Sigmoid colon (tissue), 6 donors: ENCODE measurements at regions not wholly inside any gene's neighbourhood (a gene's known extent, or its start where the extent isn't known, plus 50 kb on each side); places are given as distances from the start of the nearest gene placed in this dataset.

Source experiments
- DNase-seq: peaks from one replicate; pipeline ENCODE4 v3.0.0-alpha.2; 2019
- H3K27ac ChIP-seq, 4 donors: fragments of 200-600 bp; sonication (generic); one replicate each; pipeline ENCODE4 v1.5.1; 2016 to 2019; ENCODE audit warnings: mild to moderate bottlenecking in 1 of 4
- H3K27me3 ChIP-seq, 3 donors: fragments of 200-600 bp; sonication (generic); one replicate each; pipeline ENCODE4 v1.5.1; 2019; ENCODE audit warnings: mild to moderate bottlenecking in 1 of 3
- H3K36me3 ChIP-seq, 4 donors: fragments of 200-600 bp; sonication (generic); one replicate each; pipeline ENCODE4 v1.5.1; 2016 to 2019
- H3K4me1 ChIP-seq, 4 donors: fragments of 200-600 bp; sonication (generic); one replicate each; pipeline ENCODE4 v1.5.1; 2017 to 2019
- H3K4me3 ChIP-seq, 4 donors: fragments of 200-600 bp; sonication (generic); one replicate each; pipeline ENCODE4 v1.5.1; 2017 to 2019; ENCODE audit warnings: mild to moderate bottlenecking in 2 of 4, moderate library complexity in 1 of 4
- H3K9me3 ChIP-seq, 4 donors: fragments of 200-600 bp in 3 of 4; sonication (generic) in 3 of 4; one replicate each; pipeline versions ENCODE4 v1.5.1 to v1.6.1; 2013 to 2019
- CTCF ChIP-seq, 4 experiments: fragments of 450-650 bp in 3 of 4; fragments of 200-600 bp in 1 of 4; IDR thresholded peaks; one replicate each; pipeline ENCODE4 v1.5.1; 2016 to 2019; ENCODE audit warnings: antibody characterized with exemption in 4 of 4, mild to moderate bottlenecking in 3 of 4, moderate library complexity in 2 of 4
- EP300 ChIP-seq, 4 donors: sonication (generic); formaldehyde crosslinking; IDR thresholded peaks; one replicate each; pipeline ENCODE4 v1.6.1; 2017; ENCODE audit warnings: antibody characterized with exemption in 4 of 4
- POLR2A ChIP-seq, 2 donors: fragments of 450-650 bp; IDR thresholded peaks; one replicate each; pipeline ENCODE4 v1.6.1; 2016; ENCODE audit warnings: antibody characterized with exemption in 2 of 2, mild to moderate bottlenecking in 2 of 2, moderate library complexity in 2 of 2
- POLR2AphosphoS5 ChIP-seq, 4 donors: sonication (generic); formaldehyde crosslinking; IDR thresholded peaks; one replicate each; pipeline ENCODE4 v1.6.1; 2017; ENCODE audit warnings: antibody characterized with exemption in 4 of 4
- WGBS, 2 donors: extraction: QIAGEN DNeasy Blood & Tissue Kit; methylation state at CpG; one replicate each; pipeline ENCODE4 v1.1.7; 2013; 5-methylcytosine and 5-hydroxymethylcytosine counted together
- intact Hi-C: fragments of 100-400 bp; cut with DNase I; formaldehyde crosslinking; loops from one replicate; pipeline ENCODE4 v1.15.1; 2023
- donor health status: healthy with polysubstance abuse.
- donor health status: healthy.

GRCh38 chr10:120701381-120701780 is 149.8 kb upstream of the WDR11 start:
- Histone ChIP-seq H3K9me3 (peaks cover 0 to 13% (median 2%) of the 10 kb centered on the region in 4 donors), H3K4me1 (no peaks in the 10 kb centered on the region), H3K27ac (no peak overlapping the region), H3K27me3 (no peaks in the 10 kb centered on the region), H3K4me3 (no peak overlapping the region), H3K36me3 (no peaks in the 10 kb centered on the region)
- TF ChIP-seq EP300 (IDR thresholded peaks at IDR 0.05) (no peak), CTCF (IDR thresholded peaks at IDR 0.05) (no peak), POLR2A (IDR thresholded peaks at IDR 0.05) (no peak), POLR2AphosphoS5 (IDR thresholded peaks at IDR 0.05) (no peak)
- no peak for DNase-seq
- WGBS, 2 donors = 56 to 59% methylated on average over 2 of the region's 2 CpGs
- intact Hi-C loops = no loop called here

GRCh38 chr10:120702032-120702431 is 149.1 kb upstream of the WDR11 start:
- 78 to 85% methylated on average over 1 of the region's 1 CpG for WGBS, 2 donors
- Histone ChIP-seq H3K4me3 (no peak overlapping the region), H3K27ac (no peak overlapping the region), H3K9me3 (peaks cover 0 to 11% (median 2%) of the 10 kb centered on the region in 4 donors), H3K4me1 (no peaks in the 10 kb centered on the region), H3K36me3 (no peaks in the 10 kb centered on the region), H3K27me3 (no peaks in the 10 kb centered on the region)
- intact Hi-C loops = no loop called here
- DNase-seq = no peak
- TF ChIP-seq POLR2AphosphoS5 (IDR thresholded peaks at IDR 0.05) = no peak
- TF ChIP-seq POLR2A (IDR thresholded peaks at IDR 0.05) = no peak
- no peak for TF ChIP-seq CTCF (IDR thresholded peaks at IDR 0.05)
- no peak for TF ChIP-seq EP300 (IDR thresholded peaks at IDR 0.05)

GRCh38 chr10:120705309-120705708 is 145.9 kb upstream of the WDR11 start:
- TF ChIP-seq POLR2A (IDR thresholded peaks at IDR 0.05) (no peak), POLR2AphosphoS5 (IDR thresholded peaks at IDR 0.05) (no peak), CTCF (IDR thresholded peaks at IDR 0.05) (no peak), EP300 (IDR thresholded peaks at IDR 0.05) (no peak)
- H3K4me3 ChIP-seq = no peak overlapping the region
- no peaks in the 10 kb centered on the region for H3K36me3 ChIP-seq
- no peaks in the 10 kb centered on the region for H3K27me3 ChIP-seq
- no peaks in the 10 kb centered on the region for H3K4me1 ChIP-seq
- no peak for DNase-seq
- no peaks in the 10 kb centered on the region for H3K9me3 ChIP-seq
- intact Hi-C loops = no loop called here
- WGBS, 2 donors = 66 to 79% methylated on average over 4 of the region's 4 CpGs
- H3K27ac ChIP-seq = no peak overlapping the region

GRCh38 chr10:120710076-120710475 is 141.1 kb upstream of the WDR11 start:
- 61 to 65% methylated on average over 2 of the region's 2 CpGs for WGBS, 2 donors
- H3K36me3 ChIP-seq = no peaks in the 10 kb centered on the region
- peaks cover 0 to 5% (median 0%) of the 10 kb centered on the region in 3 donors for H3K27me3 ChIP-seq
- no peak overlapping the region for H3K27ac ChIP-seq
- TF ChIP-seq POLR2A (IDR thresholded peaks at IDR 0.05) (no peak), EP300 (IDR thresholded peaks at IDR 0.05) (no peak), POLR2AphosphoS5 (IDR thresholded peaks at IDR 0.05) (no peak), CTCF (IDR thresholded peaks at IDR 0.05) (no peak)
- no peak overlapping the region for H3K4me3 ChIP-seq
- no peak for DNase-seq
- H3K9me3 ChIP-seq = no peaks in the 10 kb centered on the region
- intact Hi-C loops = no loop called here
- no peaks in the 10 kb centered on the region for H3K4me1 ChIP-seq

- no peak overlapping the region for H3K27ac ChIP-seq
- H3K4me1 ChIP-seq = no peaks in the 10 kb centered on the region
- no peaks in the 10 kb centered on the region for H3K36me3 ChIP-seq
- intact Hi-C loops = no loop called here
- DNase-seq = no peak
- peaks cover 0 to 5% (median 0%) of the 10 kb centered on the region in 3 donors for H3K27me3 ChIP-seq
- H3K4me3 ChIP-seq = no peak overlapping the region
- TF ChIP-seq EP300 (IDR thresholded peaks at IDR 0.05) (no peak), POLR2AphosphoS5 (IDR thresholded peaks at IDR 0.05) (no peak), CTCF (IDR thresholded peaks at IDR 0.05) (no peak), POLR2A (IDR thresholded peaks at IDR 0.05) (no peak)
- H3K9me3 ChIP-seq = no peaks in the 10 kb centered on the region
- WGBS, 2 donors = 82 to 84% methylated on average over 5 of the region's 5 CpGs
Observed at GRCh38 chr10:120711860-120712259, 139.3 kb upstream of the WDR11 start.
